AG04449 (cell line): ENCODE measurements at regions not wholly inside any gene's neighbourhood (a gene's known extent, or its start where the extent isn't known, plus 50 kb on each side); places are given as distances from the start of the nearest gene placed in this dataset.
"Not testable (repeated sequence)": the region's sequence is repeated elsewhere in the genome, so short reads cannot be mapped to it uniquely, and the experiment has no call there.

ENCODE experiments used
- CTCF ChIA-PET: fragments of 350-600 bp; formaldehyde crosslinking; extraction: SDS; loops from one replicate; lab custom pipeline; 2021; ENCODE audit warnings: antibody characterized with exemption; lab: Yijun Ruan, JAX
- POLR2A ChIA-PET: fragments of 400-600, 350-600 bp; formaldehyde crosslinking; extraction: SDS; loops from one replicate; lab custom pipeline; 2020; ENCODE audit warnings: antibody characterized with exemption, inconsistent platforms; lab: Yijun Ruan, JAX
- DNase-seq: peaks from one replicate; pipeline ENCODE4 v3.0.0-alpha.2; 2010; ENCODE audit warnings: low read depth, low spot score
- H3K4me3 ChIP-seq: 2 replicates; pipeline ENCODE4 v1.5.1; 2011; ENCODE audit warnings: low read depth, mild to moderate bottlenecking, control low read depth, low read length
- TF ChIP-seq, protein P1 (sequence below): IDR thresholded peaks from one replicate; pipeline ENCODE4 v1.5.1; 2011; ENCODE audit warnings: mild to moderate bottlenecking, moderate library complexity, low read length, control low read depth, inconsistent platforms; ENCODE audit not compliant: insufficient read depth; ENCODE audit errors: missing control alignments

DNA sequence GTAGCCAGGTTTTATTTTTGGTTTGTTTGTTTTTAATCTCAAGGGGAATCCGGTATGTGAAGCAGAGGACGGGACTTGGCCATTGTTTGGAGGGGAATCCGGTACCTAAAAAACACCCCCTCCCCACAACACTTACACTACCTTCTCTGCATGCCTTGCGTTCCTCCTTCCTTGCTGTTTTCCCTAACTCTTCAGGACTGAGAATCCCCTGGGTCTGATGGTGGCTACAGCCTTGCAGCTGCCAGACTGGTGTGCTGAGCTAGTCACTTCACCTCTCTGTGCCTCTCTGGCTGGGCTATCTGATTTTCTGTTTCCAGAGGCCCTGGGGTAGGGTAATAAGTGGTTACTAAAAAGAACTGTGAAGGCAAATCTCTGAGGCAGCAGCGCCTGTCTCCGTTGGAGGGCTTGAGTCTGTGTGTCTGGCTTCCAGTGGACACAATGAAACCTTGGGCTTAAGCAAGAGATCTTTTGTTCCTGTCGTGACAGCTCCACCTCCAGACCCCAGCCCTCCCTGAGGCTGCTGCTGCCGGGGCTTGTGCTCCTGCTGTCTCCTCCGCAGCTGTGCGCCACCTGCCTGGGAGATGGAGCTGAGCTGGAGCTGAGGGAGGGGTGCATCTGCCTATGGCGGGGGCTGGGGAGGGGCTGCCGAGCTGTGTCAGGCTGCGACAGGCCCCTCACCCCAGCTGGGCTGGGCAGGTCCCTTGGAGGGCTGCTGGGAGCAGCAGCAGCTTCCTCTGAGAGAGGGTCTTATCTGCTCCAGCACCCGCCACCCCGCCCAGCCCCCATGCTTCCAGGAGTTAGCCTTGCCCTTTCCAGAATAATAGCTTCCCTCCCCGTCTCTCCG is 65.8 kb upstream of the CCDC167 start:
- TF ChIP-seq, protein P1, sequence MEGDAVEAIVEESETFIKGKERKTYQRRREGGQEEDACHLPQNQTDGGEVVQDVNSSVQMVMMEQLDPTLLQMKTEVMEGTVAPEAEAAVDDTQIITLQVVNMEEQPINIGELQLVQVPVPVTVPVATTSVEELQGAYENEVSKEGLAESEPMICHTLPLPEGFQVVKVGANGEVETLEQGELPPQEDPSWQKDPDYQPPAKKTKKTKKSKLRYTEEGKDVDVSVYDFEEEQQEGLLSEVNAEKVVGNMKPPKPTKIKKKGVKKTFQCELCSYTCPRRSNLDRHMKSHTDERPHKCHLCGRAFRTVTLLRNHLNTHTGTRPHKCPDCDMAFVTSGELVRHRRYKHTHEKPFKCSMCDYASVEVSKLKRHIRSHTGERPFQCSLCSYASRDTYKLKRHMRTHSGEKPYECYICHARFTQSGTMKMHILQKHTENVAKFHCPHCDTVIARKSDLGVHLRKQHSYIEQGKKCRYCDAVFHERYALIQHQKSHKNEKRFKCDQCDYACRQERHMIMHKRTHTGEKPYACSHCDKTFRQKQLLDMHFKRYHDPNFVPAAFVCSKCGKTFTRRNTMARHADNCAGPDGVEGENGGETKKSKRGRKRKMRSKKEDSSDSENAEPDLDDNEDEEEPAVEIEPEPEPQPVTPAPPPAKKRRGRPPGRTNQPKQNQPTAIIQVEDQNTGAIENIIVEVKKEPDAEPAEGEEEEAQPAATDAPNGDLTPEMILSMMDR: peak; percentile 19
- peak overlapping the region; percentile 54 for H3K4me3 ChIP-seq
- CTCF ChIA-PET: interaction anchor here (0.7 to 10.9 kb wide), 41 partner anchors 9 to 1005 kb away, joined by 3 to 103 read pairs (median 5); partner anchors contain the start of gene RNF8
- POLR2A ChIA-PET: no interaction called here
- no peak for DNase-seq

DNA sequence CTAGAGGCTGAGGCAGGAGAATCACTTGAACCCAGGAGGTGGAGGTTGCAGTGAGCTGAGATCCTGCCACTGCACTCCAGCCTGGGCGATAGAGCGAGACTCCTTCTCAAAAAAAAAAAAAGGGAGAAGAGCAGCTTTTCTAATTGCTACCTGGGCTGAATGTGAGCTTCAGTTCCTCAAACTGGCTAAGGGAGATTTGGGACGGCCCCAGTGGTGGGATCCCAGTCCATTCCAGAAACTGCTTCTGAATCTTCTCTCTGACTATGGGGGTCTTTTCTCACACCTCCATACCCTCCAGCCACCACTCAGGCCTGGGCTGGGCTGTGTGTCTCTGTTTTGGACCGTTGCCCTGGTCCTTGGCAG is 63.2 kb upstream of the CCDC167 start:
- POLR2A ChIA-PET: not testable (repeated sequence)

DNA sequence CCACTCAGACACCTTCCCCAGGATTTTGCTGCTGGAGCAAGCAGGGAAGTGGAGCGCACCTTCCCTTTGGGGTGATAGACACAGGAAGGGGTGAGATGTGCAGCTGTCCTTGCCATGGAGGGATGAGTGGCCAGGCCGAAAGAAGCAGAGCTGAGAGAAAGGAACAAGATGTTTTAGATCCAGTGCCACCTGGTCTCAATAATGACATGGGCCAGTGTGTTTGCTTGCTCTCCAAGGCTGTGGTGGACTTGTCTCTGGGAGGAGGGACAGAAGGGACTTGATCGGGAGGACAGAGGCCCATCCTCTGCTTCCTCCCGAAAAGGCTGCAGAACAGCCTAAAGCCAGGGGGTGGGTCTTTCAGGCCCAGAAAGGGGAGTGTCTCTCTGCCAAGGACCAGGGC is 61.7 kb upstream of the CCDC167 start:
- no peak overlapping the region for H3K4me3 ChIP-seq
- ChIA-PET POLR2A (no interaction called here), CTCF (interaction anchor here (1.1 to 10.9 kb wide), 3 partner anchors 10 to 76 kb away, joined by 3 to 103 read pairs (median 5); no protein-coding TSS in a partner anchor)
- TF ChIP-seq, protein P1: no peak
- no peak for DNase-seq

More for the DNA sequence above, 63.2 kb upstream of the CCDC167 start:
- CTCF ChIA-PET: interaction anchor here (1.4 to 10.9 kb wide), 2 partner anchors 15 to 78 kb away, joined by 3 to 103 read pairs; no protein-coding TSS in a partner anchor
- not testable (repeated sequence) for DNase-seq, H3K4me3 ChIP-seq

DNA sequence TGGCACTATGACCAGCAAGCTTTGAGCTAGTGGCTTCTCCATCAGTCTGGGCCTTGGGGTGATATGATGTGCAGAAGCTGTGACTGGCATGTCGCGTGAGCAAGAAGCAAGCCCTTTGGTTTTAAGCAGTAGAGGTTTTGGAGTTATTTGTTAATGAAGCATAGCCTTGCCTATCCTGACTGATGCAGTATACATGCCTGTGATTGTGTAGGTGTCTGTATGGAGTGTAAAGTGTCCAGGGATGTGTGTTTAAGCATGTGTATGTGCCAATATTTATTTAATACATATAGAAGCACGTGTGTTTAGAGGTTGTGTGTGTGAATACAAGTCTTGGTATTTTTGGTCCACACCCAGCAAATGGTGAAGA is 61.0 kb upstream of the CCDC167 start:
- TF ChIP-seq, protein P1: no peak
- no peak for DNase-seq
- H3K4me3 ChIP-seq: no peak overlapping the region
- ChIA-PET CTCF (interaction anchor here (0.6 to 10.9 kb wide), 4 partner anchors 11 to 93 kb away, joined by 3 to 103 read pairs (median 4); no protein-coding TSS in a partner anchor), POLR2A (no interaction called here)

DNA sequence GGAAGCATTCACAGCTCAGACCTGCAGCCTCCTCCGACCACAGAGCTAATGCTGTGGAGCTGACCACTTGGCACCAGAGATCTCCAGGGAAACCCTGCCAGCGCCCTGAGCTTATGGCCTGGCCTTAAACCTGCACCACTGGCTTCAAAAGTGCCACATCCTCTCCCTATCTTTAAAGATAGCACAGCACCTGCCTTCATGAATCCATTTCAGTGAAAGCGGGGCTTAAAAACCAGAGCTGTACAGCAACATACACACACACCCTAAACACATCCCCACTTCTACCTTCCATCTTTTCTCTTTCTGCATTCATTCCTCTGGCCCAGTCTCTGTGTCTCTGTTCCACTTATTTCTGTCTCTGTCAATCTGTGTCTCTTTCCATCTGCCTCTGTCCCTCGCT is 59.8 kb upstream of the CCDC167 start:
- TF ChIP-seq, protein P1: no peak
- POLR2A ChIA-PET: no interaction called here
- CTCF ChIA-PET: interaction anchor here (1.1 to 10.9 kb wide), 3 partner anchors 12 to 132 kb away, joined by 4 to 103 read pairs (median 5); no protein-coding TSS in a partner anchor
- no peak overlapping the region for H3K4me3 ChIP-seq
- no peak for DNase-seq

DNA sequence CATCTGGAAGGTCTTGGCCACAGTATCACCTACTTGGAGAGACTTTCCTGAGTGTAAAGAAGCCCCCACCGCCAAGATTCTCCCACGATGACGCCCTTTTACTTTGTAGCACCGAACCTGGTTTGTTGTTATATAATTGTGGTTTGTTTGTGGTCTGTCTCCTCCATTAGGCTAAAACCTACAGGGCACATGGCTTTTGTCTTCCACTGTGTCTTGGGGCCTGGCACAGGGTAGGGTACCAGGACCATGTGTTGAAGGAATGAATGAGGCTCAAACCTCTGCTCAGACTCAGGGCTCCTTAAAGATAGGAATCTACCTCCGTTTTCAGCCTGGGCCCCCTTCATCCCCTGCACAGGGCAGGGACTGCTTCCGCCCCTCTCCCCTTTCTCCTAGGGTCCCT is 59.4 kb upstream of the CCDC167 start:
- TF ChIP-seq, protein P1: no peak
- CTCF ChIA-PET: interaction anchor here (1.1 to 10.9 kb wide), 4 partner anchors 8 to 133 kb away, joined by 4 to 103 read pairs (median 36); no protein-coding TSS in a partner anchor
- no peak overlapping the region for H3K4me3 ChIP-seq
- DNase-seq: no peak
- POLR2A ChIA-PET: no interaction called here
